LNCaP clone FGC (cell line): ENCODE measurements at regions not wholly inside any gene's neighbourhood (a gene's known extent, or its start where the extent isn't known, plus 50 kb on each side); places are given as distances from the start of the nearest gene placed in this dataset.
"Not testable (repeated sequence)": the region's sequence is repeated elsewhere in the genome, so short reads cannot be mapped to it uniquely, and the experiment has no call there.

ENCODE experiments used
- DNase-seq: peaks from one replicate; pipeline ENCODE4 v3.0.0-alpha.2; 2011; ENCODE audit warnings: low read depth
- H3K4me3 ChIP-seq: 2 replicates; pipeline ENCODE4 v1.5.1; 2011; ENCODE audit warnings: mild to moderate bottlenecking, low read depth, low read length, control low read depth
- CTCF ChIP-seq: IDR thresholded peaks from 2 replicates; pipeline ENCODE4 v1.5.1; 2012; ENCODE audit warnings: mild to moderate bottlenecking; ENCODE audit not compliant: control insufficient read depth, insufficient read depth; ENCODE audit errors: extremely low read depth

GRCh38 chr9:95391271-95391670, 73.8 kb upstream of the FANCC start:
- DNase-seq, H3K4me3 ChIP-seq: not testable (repeated sequence)

GRCh38 chr9:95389373-95389772, 71.9 kb upstream of the FANCC start:
- H3K4me3 ChIP-seq = no peak overlapping the region
- TF ChIP-seq CTCF = no peak
- DNase-seq = no peak

- H3K4me3 ChIP-seq = no peak overlapping the region
- TF ChIP-seq CTCF = no peak
- no peak for DNase-seq
These were observed 69.3 kb upstream of the FANCC start for GRCh38 chr9:95386843-95387242.

- TF ChIP-seq CTCF = no peak
- no peak for DNase-seq
- H3K4me3 ChIP-seq = no peak overlapping the region
These were observed 68.0 kb upstream of the FANCC start for GRCh38 chr9:95385521-95385920.

- H3K4me3 ChIP-seq = no peak overlapping the region
- no peak for TF ChIP-seq CTCF
- no peak for DNase-seq
These were observed 66.3 kb upstream of the FANCC start for GRCh38 chr9:95383845-95384244.

GRCh38 chr9:95383185-95383676, 65.7 kb upstream of the FANCC start:
- no peak overlapping the region for H3K4me3 ChIP-seq
- no peak for TF ChIP-seq CTCF
- peak; percentile 30 for DNase-seq

GRCh38 chr9:95382433-95382832, 64.9 kb upstream of the FANCC start:
- no peak overlapping the region for H3K4me3 ChIP-seq
- no peak for TF ChIP-seq CTCF
- DNase-seq = no peak
